Neural crest cell (in vitro differentiated cells): ENCODE measurements at regions not wholly inside any gene's neighbourhood (a gene's known extent, or its start where the extent isn't known, plus 50 kb on each side); places are given as distances from the start of the nearest gene placed in this dataset.

Experiments used
- DNase-seq: peaks from one replicate; pipeline ENCODE4 v3.0.0; 2021; ENCODE audit warnings: low read depth, mixed read lengths, low spot score
- H3K27ac Mint-ChIP-seq: one replicate; pipeline ENCODE4 v1.8.0; 2021; ENCODE audit warnings: mild to moderate bottlenecking, mixed read lengths; ENCODE audit not compliant: unreplicated experiment
- H3K27me3 Mint-ChIP-seq: 2 replicates; pipeline ENCODE4 v1.8.0; 2021; ENCODE audit warnings: low read depth, mild to moderate bottlenecking, mixed read lengths
- H3K36me3 Mint-ChIP-seq: 2 replicates; pipeline ENCODE4 v1.8.0; 2021; ENCODE audit warnings: low read depth, mild to moderate bottlenecking, mixed read lengths
- H3K4me1 Mint-ChIP-seq: 2 replicates; pipeline ENCODE4 v1.8.0; 2021; ENCODE audit warnings: mixed read lengths
- H3K4me3 Mint-ChIP-seq: one replicate; pipeline ENCODE4 v1.8.0; 2021; ENCODE audit warnings: mild to moderate bottlenecking, mixed read lengths
- H3K9me3 Mint-ChIP-seq: 2 replicates; pipeline ENCODE4 v1.8.0; 2021; ENCODE audit warnings: mixed read lengths
- CTCF ChIP-seq: fragments of 200-600 bp; sonication (generic); conservative IDR thresholded peaks from 2 replicates; pipeline ENCODE4 v1.5.0; 2021; ENCODE audit warnings: antibody characterized with exemption, mild to moderate bottlenecking

DNA sequence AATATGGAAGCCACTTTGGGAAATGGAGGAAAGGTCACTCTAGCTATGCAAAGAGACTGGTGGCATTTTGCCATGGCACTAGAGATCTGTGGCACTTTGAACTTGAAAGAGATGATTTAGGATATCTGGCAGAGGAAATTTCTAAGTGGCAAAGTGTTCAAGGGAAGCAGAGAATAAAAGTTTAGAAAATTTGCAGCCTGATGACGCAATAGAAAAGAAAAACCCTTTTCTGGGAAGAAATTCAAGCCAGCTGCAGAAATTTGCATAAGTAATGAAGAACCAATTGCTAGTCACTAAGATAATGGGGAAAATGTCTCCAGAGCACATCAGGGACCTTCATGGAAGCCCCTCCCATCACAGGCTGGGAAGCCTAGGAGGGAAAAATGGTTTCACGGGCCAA is 191.1 kb upstream of the B3GALT2 start:
- Mint-ChIP-seq H3K27ac (no peak overlapping the region), H3K27me3 (no peaks in the 10 kb centered on the region), H3K9me3 (peaks cover 10% of the 10 kb centered on the region), H3K4me1 (no peaks in the 10 kb centered on the region), H3K36me3 (no peaks in the 10 kb centered on the region), H3K4me3 (no peak overlapping the region)
- DNase-seq = no peak
- TF ChIP-seq CTCF = no peak

DNA sequence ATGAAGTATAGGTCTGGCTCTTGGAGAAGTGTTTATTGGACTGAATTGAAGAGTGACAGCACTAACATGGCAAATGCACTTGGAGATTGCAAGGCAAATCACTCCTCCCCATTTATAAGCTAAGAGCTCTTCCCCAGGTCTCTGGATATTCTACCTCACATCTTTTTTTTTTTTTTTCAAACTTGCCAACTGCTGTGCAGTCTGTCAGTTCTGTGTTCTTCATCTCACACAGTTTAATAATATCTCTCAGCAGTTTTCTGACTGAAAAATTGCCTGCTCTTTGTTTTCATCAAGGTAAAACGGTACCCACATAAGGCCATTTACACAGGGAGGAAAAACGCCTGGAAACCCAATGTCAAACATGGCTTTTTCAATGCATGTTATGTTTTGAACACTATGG is 186.1 kb upstream of the B3GALT2 start:
- H3K4me1 Mint-ChIP-seq = no peaks in the 10 kb centered on the region
- H3K27me3 Mint-ChIP-seq = no peaks in the 10 kb centered on the region
- H3K4me3 Mint-ChIP-seq = no peak overlapping the region
- no peak for DNase-seq
- TF ChIP-seq CTCF = no peak
- peaks cover 4% of the 10 kb centered on the region for H3K9me3 Mint-ChIP-seq
- no peaks in the 10 kb centered on the region for H3K36me3 Mint-ChIP-seq
- H3K27ac Mint-ChIP-seq = no peak overlapping the region

- no peaks in the 10 kb centered on the region for H3K27me3 Mint-ChIP-seq
- H3K27ac Mint-ChIP-seq = no peak overlapping the region
- H3K4me1 Mint-ChIP-seq = no peaks in the 10 kb centered on the region
- H3K4me3 Mint-ChIP-seq = no peak overlapping the region
- no peak for DNase-seq
- no peak for TF ChIP-seq CTCF
- no peaks in the 10 kb centered on the region for H3K9me3 Mint-ChIP-seq
- no peaks in the 10 kb centered on the region for H3K36me3 Mint-ChIP-seq
Observed at GRCh38 chr1:193368302-193368701, 181.9 kb upstream of the B3GALT2 start.

- no peaks in the 10 kb centered on the region for H3K4me1 Mint-ChIP-seq
Observed at GRCh38 chr1:193367863-193368262, 181.4 kb upstream of the B3GALT2 start.

DNA sequence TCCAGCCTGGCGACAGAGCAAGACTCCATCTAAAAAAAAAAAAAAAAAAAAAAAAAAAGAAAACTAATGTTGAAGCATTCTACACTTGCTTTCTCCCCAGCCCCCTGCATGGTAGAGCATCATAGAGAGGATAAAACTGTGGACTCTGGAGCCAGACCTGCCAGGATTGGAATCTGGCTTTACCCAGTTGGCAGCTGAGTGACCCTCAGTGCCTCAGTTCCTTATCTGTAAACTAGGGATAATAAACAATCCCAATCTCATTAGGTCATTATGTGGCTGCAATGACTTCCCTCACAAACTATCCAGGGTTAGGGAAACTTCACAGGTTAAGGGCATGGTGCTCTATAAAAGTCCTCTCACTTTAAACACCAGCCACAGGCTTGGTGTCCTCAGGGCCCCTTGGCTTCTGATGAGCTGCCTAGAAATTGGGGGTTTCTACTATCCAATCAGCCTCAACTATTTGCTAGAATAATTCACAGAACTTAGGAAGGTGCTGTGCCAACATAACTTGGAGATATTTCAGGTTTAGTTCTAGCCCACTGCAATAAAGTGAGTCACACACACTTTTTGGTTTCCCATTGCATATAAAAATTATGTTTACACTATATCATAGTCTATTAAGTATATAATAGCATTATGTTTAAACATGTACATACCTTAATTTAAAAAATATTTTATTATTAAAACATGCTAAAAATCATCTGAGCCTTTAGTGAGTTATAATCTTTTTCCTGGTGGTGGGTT is 180.5 kb upstream of the B3GALT2 start:
- H3K4me3 Mint-ChIP-seq = no peak overlapping the region
- H3K9me3 Mint-ChIP-seq = peaks cover 6% of the 10 kb centered on the region
- no peaks in the 10 kb centered on the region for H3K36me3 Mint-ChIP-seq
- no peak for DNase-seq
- H3K27me3 Mint-ChIP-seq = no peaks in the 10 kb centered on the region
- no peak for TF ChIP-seq CTCF
- no peak overlapping the region for H3K27ac Mint-ChIP-seq
- H3K4me1 Mint-ChIP-seq = no peaks in the 10 kb centered on the region

More at GRCh38 chr1:193367863-193368262, 181.4 kb upstream of the B3GALT2 start:
- Mint-ChIP-seq H3K36me3 (no peaks in the 10 kb centered on the region), H3K27ac (no peak overlapping the region), H3K27me3 (no peaks in the 10 kb centered on the region), H3K9me3 (peaks cover 2% of the 10 kb centered on the region), H3K4me3 (no peak overlapping the region)
- DNase-seq = no peak
- TF ChIP-seq CTCF = no peak
